ENCODE measurements at regions not wholly inside any gene's neighbourhood (a gene's known extent, or its start where the extent isn't known, plus 50 kb on each side); places are given as distances from the start of the nearest gene placed in this dataset.

DNA sequence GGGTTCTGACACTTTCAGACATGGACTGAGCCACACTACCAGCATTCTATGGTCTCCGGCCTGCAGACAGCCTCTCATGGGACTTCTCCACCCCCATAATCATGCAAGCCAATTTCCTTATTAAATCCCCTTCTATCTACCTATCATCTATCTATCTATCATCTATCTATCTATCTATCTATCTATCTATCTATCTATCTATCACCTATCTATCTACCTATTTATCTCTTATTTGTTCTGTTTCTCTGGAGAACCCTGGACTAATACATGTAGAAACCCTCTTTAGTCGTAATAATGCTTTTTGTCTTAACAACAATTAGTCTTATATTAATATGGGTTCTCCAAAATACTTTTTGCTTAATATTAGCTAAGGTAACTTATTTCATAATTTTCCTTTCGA, 174.1 kb upstream of the PRSS16 start:
- TF ChIP-seq POLR2AphosphoS5 (IDR thresholded peaks at IDR 0.05; ENCODE audit: low read length) (no peak), TCF12 (IDR thresholded peaks at IDR 0.05; ENCODE audit: low read depth, low read length) (no peak), HDAC2 (IDR thresholded peaks at IDR 0.05) (no peak), POLR2A (IDR thresholded peaks at IDR 0.05; ENCODE audit: low read depth, low read length) (no peak), CEBPB (IDR thresholded peaks at IDR 0.05; ENCODE audit: borderline replicate concordance in 1 of 2, low read depth in 2 of 2, low read length in 2 of 2) (no peak), NRF1 (conservative IDR thresholded peaks at IDR 0.05; ENCODE audit: low read depth, low read length) (no peak), RAD21 (IDR thresholded peaks at IDR 0.05; ENCODE audit: insufficient read depth, low read depth, low read length) (no peak), EZH2 (IDR thresholded peaks at IDR 0.05; ENCODE audit: borderline replicate concordance, control insufficient read depth, low read depth, low read length) (no peak)
- TF ChIP-seq, protein P1, sequence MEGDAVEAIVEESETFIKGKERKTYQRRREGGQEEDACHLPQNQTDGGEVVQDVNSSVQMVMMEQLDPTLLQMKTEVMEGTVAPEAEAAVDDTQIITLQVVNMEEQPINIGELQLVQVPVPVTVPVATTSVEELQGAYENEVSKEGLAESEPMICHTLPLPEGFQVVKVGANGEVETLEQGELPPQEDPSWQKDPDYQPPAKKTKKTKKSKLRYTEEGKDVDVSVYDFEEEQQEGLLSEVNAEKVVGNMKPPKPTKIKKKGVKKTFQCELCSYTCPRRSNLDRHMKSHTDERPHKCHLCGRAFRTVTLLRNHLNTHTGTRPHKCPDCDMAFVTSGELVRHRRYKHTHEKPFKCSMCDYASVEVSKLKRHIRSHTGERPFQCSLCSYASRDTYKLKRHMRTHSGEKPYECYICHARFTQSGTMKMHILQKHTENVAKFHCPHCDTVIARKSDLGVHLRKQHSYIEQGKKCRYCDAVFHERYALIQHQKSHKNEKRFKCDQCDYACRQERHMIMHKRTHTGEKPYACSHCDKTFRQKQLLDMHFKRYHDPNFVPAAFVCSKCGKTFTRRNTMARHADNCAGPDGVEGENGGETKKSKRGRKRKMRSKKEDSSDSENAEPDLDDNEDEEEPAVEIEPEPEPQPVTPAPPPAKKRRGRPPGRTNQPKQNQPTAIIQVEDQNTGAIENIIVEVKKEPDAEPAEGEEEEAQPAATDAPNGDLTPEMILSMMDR (IDR thresholded peaks at IDR 0.05 in 2 of 3, conservative IDR thresholded peaks at IDR 0.05 in 1 of 3; ENCODE audit: control insufficient read depth in 2 of 3, extremely low read depth in 1 of 3, insufficient read depth in 1 of 3, low read depth in 3 of 3, low read length in 3 of 3), result no peak
- TF ChIP-seq, protein P2, sequence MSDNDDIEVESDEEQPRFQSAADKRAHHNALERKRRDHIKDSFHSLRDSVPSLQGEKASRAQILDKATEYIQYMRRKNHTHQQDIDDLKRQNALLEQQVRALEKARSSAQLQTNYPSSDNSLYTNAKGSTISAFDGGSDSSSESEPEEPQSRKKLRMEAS (IDR thresholded peaks at IDR 0.05; ENCODE audit: low read depth, low read length), result no peak
- TF ChIP-seq, protein P3, sequence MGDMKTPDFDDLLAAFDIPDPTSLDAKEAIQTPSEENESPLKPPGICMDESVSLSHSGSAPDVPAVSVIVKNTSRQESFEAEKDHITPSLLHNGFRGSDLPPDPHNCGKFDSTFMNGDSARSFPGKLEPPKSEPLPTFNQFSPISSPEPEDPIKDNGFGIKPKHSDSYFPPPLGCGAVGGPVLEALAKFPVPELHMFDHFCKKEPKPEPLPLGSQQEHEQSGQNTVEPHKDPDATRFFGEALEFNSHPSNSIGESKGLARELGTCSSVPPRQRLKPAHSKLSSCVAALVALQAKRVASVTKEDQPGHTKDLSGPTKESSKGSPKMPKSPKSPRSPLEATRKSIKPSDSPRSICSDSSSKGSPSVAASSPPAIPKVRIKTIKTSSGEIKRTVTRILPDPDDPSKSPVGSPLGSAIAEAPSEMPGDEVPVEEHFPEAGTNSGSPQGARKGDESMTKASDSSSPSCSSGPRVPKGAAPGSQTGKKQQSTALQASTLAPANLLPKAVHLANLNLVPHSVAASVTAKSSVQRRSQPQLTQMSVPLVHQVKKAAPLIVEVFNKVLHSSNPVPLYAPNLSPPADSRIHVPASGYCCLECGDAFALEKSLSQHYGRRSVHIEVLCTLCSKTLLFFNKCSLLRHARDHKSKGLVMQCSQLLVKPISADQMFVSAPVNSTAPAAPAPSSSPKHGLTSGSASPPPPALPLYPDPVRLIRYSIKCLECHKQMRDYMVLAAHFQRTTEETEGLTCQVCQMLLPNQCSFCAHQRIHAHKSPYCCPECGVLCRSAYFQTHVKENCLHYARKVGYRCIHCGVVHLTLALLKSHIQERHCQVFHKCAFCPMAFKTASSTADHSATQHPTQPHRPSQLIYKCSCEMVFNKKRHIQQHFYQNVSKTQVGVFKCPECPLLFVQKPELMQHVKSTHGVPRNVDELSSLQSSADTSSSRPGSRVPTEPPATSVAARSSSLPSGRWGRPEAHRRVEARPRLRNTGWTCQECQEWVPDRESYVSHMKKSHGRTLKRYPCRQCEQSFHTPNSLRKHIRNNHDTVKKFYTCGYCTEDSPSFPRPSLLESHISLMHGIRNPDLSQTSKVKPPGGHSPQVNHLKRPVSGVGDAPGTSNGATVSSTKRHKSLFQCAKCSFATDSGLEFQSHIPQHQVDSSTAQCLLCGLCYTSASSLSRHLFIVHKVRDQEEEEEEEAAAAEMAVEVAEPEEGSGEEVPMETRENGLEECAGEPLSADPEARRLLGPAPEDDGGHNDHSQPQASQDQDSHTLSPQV (IDR thresholded peaks at IDR 0.05), result no peak
- TF ChIP-seq, protein P4, sequence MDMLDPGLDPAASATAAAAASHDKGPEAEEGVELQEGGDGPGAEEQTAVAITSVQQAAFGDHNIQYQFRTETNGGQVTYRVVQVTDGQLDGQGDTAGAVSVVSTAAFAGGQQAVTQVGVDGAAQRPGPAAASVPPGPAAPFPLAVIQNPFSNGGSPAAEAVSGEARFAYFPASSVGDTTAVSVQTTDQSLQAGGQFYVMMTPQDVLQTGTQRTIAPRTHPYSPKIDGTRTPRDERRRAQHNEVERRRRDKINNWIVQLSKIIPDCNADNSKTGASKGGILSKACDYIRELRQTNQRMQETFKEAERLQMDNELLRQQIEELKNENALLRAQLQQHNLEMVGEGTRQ (IDR thresholded peaks at IDR 0.05; ENCODE audit: borderline replicate concordance, low read depth, low read length), result no peak
- TF ChIP-seq, protein P5, sequence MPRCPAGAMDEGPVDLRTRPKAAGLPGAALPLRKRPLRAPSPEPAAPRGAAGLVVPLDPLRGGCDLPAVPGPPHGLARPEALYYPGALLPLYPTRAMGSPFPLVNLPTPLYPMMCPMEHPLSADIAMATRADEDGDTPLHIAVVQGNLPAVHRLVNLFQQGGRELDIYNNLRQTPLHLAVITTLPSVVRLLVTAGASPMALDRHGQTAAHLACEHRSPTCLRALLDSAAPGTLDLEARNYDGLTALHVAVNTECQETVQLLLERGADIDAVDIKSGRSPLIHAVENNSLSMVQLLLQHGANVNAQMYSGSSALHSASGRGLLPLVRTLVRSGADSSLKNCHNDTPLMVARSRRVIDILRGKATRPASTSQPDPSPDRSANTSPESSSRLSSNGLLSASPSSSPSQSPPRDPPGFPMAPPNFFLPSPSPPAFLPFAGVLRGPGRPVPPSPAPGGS (IDR thresholded peaks at IDR 0.05; ENCODE audit: borderline replicate concordance, insufficient read depth, low read depth, low read length, poor library complexity, severe bottlenecking), result no peak
